ENCODE measurements at regions not wholly inside any gene's neighbourhood (a gene's known extent, or its start where the extent isn't known, plus 50 kb on each side); places are given as distances from the start of the nearest gene placed in this dataset.

GRCh38 chr3:103052236-103052830, 617.5 kb downstream of the ZPLD1 start:
- DNase-seq (ENCODE audit: low read depth in 2 of 2), result no peak

GRCh38 chr3:103055021-103055520, 620.3 kb downstream of the ZPLD1 start:
- DNase-seq (ENCODE audit: low read depth in 2 of 2), result no peak

DNA sequence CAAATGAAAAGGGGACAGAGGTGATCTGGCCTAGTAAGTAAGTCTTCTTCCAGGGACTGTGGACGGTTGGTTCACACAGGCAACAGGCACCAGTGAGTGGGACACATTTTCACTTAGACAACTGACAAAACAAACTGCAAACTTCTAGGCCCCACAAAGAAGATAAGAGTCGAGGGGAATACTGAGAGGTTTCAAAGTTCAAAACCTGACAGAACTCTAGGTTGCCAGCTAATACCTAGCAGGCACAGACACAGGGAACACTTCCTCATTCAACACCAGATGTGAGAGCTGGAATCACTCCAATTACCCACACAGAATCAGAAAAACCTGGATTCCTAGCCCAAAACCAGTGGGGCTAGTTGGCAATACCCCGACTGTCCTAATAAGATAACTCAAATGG, 621.7 kb downstream of the ZPLD1 start:
- DNase-seq (ENCODE audit: low read depth in 2 of 2), result no peak

DNA sequence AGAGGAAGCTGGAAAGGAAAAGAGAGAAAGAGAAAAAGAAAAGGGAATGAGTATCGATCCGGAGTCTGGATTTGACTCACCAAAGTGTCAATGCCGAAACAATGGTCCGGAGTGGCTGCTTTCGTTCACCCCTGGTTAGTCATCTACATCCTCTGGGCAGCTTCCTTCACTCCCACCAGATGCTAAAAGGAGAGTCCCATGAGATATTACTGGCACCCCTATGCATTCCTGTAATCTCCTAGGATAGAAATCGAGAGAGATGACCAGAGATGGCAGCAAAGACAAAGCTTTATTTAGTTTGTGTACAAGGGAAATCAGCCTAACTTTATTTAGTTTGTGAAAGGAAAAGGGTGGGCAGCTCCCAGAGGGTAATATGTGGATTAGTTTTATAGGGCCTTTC, 622.2 kb downstream of the ZPLD1 start:
- no peak for DNase-seq (ENCODE audit: low read depth in 2 of 2)

DNA sequence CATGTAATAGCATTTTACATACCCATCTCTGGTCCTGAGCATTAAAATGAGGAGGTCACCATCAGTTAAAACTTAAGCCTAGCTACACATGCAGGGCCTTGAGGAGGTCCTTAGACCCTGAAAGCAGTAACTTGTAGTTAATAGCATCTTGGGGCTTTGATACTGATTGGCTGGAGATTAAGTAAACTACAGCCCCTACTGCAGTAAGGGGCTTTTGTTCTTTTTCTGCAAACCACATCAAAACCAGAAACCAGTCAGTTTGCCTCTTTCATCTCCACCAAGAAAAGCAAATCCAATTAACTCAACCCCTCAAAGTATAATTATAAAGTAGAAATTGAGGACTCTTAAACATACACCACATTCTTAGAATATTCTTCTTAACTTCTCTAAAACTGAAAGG, 622.7 kb downstream of the ZPLD1 start:
- DNase-seq (ENCODE audit: low read depth in 2 of 2), result no peak

DNA sequence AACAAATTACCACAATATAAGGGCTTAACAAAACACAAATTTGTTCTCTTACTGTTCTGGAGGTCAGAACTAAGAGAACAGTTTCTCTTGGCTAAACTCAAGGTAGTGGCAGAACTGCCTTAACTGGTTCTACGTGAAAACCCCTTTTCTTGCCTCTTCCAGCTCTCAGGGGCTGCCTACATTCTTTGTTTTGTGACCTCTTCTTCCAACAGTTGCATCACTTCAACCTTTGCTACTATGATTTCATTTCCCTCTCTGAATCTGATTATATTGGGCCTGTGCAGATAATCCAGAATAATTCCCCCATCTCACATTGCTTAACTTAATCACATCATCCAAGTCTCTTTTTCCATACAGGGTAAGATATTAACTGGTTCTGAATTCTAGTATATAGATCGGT, 624.6 kb downstream of the ZPLD1 start:
- no peak for DNase-seq (ENCODE audit: low read depth in 2 of 2)

GRCh38 chr3:103060242-103060641, 625.4 kb downstream of the ZPLD1 start:
- DNase-seq (ENCODE audit: low read depth in 2 of 2), result no peak

GRCh38 chr3:103067963-103068362, 633.1 kb downstream of the ZPLD1 start:
- no peak for DNase-seq (ENCODE audit: low read depth in 2 of 2)

DNA sequence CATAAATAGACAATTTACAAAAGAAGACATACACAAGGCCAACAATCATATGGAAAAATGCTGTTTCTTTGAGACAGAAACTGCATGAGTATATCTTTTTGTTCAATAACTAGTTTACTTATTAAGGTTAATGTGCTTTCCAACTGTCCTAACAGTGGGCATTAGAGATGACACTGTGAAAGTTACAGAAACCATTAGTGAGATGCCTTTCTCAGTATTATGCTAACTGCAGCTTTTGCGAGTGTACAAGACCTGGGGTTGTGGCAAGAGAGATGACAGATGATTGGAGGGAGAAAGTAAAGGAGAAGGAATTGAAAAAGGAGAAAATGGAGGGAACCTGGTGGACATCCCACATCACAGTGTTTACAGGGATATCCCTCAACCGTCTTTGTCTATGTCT, 640.5 kb downstream of the ZPLD1 start:
- DNase-seq (ENCODE audit: low read depth in 2 of 2), result no peak

DNA sequence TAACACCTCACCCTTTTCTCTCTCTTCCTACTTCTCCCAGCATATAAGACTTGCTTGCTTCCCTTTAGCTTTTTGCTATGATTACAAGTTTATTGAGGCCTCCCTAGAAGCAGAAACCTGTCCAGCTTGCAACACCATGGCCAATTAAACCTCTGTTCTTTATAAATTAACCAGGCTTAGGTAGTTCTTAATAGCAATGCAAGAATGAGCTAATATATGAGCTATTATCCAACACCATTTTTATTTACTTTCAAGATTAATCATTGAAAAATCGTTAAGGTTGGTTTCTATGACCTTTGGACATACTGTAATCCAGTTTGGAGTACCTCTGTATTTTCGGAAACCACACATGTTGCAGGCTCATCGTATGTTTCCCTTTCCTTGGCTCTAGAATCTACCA, 643.1 kb downstream of the ZPLD1 start:
- no peak for DNase-seq (ENCODE audit: low read depth in 2 of 2)

DNA sequence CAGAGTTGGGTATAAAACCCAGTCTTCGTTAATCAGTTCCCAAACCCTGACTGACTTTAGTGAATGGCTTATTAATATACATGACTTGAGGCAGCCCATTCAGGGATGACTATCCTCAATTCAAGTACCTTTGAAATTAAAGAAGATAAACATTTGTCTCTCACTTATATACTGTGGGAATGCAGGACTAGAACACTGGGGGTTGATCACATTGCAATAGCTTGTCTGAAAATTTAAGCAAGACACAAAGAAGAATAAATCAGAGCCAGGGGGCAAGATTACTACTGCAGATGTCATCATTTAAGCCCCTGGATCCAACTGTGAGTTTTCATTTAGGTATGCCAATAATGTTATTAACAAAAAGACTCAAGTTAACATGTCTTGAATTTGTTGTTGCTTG, 647.7 kb downstream of the ZPLD1 start:
- no peak for DNase-seq (ENCODE audit: low read depth in 2 of 2)

GRCh38 chr3:103083848-103084631, 649.2 kb downstream of the ZPLD1 start:
- DNase-seq (ENCODE audit: low read depth in 2 of 2), result peak in 1 of 2 donors; percentile 53

- DNase-seq (ENCODE audit: low read depth in 2 of 2), result no peak
Observed at GRCh38 chr3:103085465-103085864, 650.6 kb downstream of the ZPLD1 start.

GRCh38 chr3:103089758-103090157, 654.9 kb downstream of the ZPLD1 start:
- DNase-seq (ENCODE audit: low read depth in 2 of 2), result no peak

- DNase-seq (ENCODE audit: low read depth in 2 of 2), result no peak
Observed at GRCh38 chr3:103105206-103105605, 670.4 kb downstream of the ZPLD1 start.

GRCh38 chr3:103112273-103112672, 677.5 kb downstream of the ZPLD1 start:
- no peak for DNase-seq (ENCODE audit: low read depth in 2 of 2)

GRCh38 chr3:103126115-103126514, 691.3 kb downstream of the ZPLD1 start:
- DNase-seq (ENCODE audit: low read depth in 2 of 2), result no peak

DNA sequence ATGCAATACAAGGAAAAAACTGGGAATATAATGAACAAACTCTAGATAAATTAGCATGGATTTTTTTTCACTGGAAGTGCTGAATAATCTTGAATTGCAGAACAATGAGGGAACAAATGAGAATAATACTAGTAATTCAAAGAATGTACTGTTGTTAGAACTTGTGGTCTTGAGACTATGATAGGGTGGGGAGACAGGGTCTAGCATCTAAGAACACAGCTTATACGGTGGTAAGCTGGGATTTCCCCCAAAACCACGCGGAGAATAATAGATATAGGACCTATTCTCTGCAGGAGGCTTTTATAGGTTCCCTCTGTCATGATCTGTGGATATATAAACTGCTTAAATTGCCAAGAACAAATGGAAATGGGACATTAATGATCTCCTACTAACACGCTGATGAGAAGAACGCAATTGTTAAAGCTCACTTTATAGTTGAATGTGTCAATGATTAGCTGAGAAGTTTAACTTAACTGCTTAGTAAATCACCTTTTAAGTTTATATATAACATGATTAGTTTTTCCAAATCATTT, 692.3 kb downstream of the ZPLD1 start:
- no peak for DNase-seq (ENCODE audit: low read depth in 2 of 2)

GRCh38 chr3:103127737-103128136, 692.9 kb downstream of the ZPLD1 start:
- no peak for DNase-seq (ENCODE audit: low read depth in 2 of 2)

GRCh38 chr3:103134023-103134724, 699.4 kb downstream of the ZPLD1 start:
- DNase-seq (ENCODE audit: low read depth in 2 of 2), result no peak

GRCh38 chr3:103136621-103137020, 701.8 kb downstream of the ZPLD1 start:
- DNase-seq (ENCODE audit: low read depth in 2 of 2), result no peak

GRCh38 chr3:103137830-103138229, 703.0 kb downstream of the ZPLD1 start:
- no peak for DNase-seq (ENCODE audit: low read depth in 2 of 2)

Measured in dermis microvascular lymphatic vessel endothelial cell (primary cell).